ENCODE measurements at regions not wholly inside any gene's neighbourhood (a gene's known extent, or its start where the extent isn't known, plus 50 kb on each side); places are given as distances from the start of the nearest gene placed in this dataset.
"Not testable (repeated sequence)": the region's sequence is repeated elsewhere in the genome, so short reads cannot be mapped to it uniquely, and the experiment has no call there.

- DNase-seq: not testable (repeated sequence)
Observed at GRCh38 chr7:149930374-149931068, 56.8 kb downstream of the ATP6V0E2 start.

DNA sequence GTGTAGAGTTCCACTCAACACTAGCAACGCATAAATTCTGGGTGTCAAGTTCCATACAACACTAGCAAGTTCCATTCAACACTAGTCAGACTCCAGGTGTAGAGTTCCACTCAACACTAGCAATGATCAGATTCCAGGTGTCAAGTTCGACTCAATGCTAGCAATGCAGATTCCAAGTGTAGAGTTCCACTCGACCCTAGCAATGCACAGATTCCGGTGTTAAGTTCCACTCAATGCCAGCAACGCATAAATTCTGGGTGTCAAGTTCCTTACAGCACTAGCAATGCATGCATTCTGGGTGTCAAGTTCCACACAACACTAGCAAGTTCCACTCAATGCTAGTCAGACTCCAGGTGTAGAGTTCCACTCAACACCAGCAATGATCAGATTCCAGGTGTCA, 60.0 kb downstream of the ATP6V0E2 start:
- DNase-seq: not testable (repeated sequence)

DNA sequence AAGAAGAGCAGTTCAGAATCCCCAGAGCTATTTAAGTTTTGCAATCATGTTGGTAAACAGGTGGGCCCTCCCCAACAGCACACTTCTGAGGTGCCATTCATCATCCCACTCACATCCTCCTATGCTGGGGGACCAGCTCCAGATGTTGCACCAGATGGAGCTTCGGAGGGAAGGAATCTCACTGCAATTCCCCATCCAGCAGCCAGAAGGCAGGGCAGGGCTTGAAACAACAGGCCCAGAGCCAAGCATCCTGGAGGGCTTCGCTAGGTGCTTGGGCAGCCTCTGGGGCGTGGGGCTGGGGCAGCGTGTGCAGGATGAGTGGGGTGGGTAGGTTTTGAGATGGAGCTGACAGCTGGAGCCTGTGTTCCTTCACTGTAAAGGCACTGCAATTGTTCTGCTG, 73.6 kb downstream of the ATP6V0E2 start:
- DNase-seq: not testable (repeated sequence)

DNA sequence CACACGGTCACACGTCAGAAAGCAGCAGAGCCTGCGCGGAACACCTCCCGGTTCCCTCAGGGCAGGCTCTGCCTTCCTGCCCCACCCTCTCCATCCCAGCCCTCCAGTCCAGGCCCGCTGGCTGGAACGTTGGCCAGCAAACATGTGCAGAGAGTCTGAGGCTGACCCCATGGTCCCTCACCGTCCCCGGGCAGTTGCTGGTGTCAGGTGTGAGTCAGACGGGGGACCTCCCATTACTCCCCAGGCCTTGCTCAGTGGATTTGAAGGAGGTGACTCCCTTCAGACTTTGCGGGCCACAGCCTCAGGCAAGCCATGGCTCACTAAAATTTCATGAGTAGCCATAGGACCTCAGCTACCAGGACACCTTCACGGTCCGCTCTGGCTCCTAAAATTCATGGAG, 74.7 kb downstream of the ATP6V0E2 start:
- not testable (repeated sequence) for DNase-seq

DNA sequence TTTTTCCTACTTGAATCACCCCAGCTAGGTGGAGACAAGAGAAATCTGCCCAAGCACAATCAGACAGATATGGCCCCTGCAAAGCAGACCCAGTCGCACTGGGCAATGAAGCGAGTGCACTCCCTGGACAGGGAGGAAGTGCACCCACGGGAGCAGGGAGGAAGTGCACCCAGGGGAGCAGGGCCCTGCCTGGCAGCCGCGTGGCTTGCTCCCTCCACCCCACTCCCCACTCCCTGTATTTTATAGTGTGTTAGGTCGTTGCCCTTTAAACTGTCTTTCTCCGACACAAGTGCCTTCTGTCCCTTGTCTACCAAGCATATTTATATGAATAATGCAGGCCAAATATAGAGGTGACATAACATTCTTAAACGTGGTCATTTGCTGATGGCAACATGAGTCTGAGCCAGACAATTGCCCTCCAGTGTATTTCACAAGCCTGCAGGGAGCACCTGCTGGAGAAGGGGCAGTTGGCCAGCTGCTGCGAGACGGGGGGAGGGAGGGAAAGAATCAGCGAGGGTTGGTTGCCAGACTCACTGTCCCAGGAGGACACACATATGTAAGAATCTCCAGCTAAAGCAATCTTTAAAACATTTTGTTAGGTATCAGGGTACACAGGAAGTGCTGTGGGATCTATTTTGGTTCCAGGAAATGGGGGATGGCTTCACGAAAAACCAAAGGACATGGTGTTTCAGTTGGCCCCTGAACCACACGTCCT, 76.3 kb downstream of the ATP6V0E2 start:
- DNase-seq: not testable (repeated sequence)

GRCh38 chr7:149950578-149950924, 76.8 kb downstream of the ATP6V0E2 start:
- not testable (repeated sequence) for DNase-seq

GRCh38 chr7:149951579-149951978, 77.8 kb downstream of the ATP6V0E2 start:
- DNase-seq: not testable (repeated sequence)

DNA sequence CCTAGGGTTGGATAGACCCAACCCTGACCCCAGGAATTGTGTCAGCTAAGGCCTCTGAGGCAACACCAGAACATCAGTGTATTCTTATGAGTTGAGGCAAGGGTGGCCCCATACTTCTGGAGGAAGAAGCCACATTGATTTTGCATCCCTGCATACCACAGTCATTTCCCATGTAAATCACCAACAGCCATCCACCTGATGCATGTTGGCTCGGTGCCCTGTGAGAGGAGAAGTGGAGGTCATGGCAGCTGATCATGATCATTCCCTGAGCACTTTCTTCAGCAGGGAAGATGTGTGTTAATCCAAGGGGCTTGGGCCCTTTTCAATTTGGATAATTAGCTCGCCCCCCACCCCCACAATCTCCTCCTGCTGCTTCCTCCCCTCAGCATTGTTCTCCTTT, 85.1 kb downstream of the ATP6V0E2 start:
- not testable (repeated sequence) for DNase-seq

DNA sequence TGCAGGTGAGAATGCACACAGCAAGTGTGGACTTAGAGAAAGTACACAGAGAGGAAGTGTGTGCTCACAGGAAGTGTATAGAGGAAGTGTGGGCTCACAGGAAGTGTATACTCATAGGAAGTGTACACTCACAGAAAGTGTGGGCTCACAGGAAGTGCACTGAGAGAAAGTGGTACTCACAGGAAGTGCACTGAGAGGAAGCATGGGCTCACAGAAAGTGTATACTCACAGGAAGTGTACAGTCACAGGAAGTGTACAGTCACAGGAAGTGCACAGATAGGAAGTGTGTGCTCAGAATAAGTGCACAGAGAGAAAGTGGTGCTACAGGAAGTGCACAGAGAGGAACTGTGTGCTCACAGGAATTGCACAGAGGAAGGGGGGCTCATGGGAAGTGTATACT, 87.1 kb downstream of the ATP6V0E2 start:
- DNase-seq: not testable (repeated sequence)

DNA sequence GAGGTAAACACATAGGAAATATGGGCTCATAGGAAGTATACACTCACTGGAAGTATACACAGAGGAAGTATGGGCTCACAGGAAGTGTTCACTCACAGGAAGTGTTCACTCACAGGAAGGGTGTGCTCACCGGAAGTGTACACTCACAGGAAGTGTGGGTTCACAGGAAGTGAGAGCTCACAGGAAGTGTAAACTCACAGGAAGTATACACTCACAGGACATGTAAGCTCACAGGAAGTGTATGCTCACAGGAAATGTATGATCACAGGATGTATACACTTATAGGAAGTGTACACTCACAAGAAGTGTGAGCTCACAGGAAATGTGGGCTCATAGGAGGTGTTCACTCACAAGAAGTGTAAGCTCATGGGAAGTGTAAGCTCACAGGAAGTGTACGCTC, 88.1 kb downstream of the ATP6V0E2 start:
- not testable (repeated sequence) for DNase-seq

GRCh38 chr7:149962685-149963319, 89.0 kb downstream of the ATP6V0E2 start:
- DNase-seq: not testable (repeated sequence)

GRCh38 chr7:149963985-149964384, 90.2 kb downstream of the ATP6V0E2 start:
- not testable (repeated sequence) for DNase-seq

DNA sequence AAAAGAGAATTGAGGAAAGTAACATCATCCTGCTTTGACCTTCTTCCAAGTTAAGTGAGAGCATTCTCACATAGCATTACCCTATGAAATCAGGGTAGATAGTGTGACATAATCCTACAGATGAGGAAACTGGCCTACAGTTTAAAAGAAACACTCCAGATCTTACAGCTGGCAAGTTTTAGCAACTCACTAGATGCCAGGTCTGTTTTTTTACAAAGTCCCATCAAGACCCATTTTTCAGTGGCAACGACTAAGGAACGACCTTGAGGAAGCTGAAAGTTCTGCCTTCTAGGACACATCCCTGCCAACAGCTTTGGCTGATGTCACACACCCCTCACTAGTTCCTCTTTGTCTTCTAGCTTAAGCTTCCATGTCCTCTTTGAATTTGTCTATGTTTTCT, 92.7 kb downstream of the ATP6V0E2 start:
- DNase-seq: not testable (repeated sequence)

GRCh38 chr7:149972977-149973376, 99.2 kb downstream of the ATP6V0E2 start:
- not testable (repeated sequence) for DNase-seq

- DNase-seq: not testable (repeated sequence)
Observed at GRCh38 chr7:149973681-149974080, 99.9 kb downstream of the ATP6V0E2 start.

GRCh38 chr7:149975608-149976007, 101.8 kb downstream of the ATP6V0E2 start:
- DNase-seq: not testable (repeated sequence)

DNA sequence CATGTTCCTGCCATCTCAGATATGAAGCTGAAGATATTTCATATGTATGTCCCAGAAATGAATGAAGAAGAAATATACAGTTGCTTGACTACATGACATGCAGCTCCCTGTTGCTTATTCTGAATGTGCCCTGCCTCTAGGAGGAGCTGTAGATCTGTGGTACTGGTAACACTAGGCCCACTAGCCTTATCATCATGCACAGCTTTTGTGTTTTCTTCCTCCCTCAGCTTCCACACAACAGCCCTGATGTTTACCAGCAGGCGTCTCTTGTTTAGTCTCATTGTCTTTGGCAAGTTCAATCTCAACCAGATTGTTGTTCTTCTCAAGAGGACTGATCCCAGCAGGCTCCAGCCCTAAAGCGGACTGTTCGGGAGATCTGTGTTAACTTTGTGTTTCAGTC, 104.8 kb downstream of the ATP6V0E2 start:
- DNase-seq: not testable (repeated sequence)

DNA sequence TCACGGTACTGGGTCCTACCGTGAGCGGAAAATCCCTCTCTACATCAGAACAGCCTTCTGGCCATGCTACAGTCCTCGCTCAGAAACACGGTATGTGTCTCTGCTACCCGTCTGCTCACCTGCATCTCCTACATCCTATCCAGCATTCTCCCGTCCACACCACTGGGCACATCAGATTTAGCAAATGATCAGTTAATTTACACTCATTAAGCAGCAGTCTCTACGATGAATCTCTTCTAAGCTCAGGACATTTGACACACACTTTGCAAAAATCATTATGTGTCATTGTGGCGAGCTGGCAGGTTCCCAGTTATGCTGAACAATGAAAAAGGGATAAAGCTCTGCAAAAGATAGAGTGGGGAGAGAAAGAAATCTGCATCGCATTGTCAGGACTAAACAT, 105.2 kb downstream of the ATP6V0E2 start:
- not testable (repeated sequence) for DNase-seq

- DNase-seq: not testable (repeated sequence)
Observed at GRCh38 chr7:149982537-149983112, 108.9 kb downstream of the ATP6V0E2 start.

- not testable (repeated sequence) for DNase-seq
Observed at GRCh38 chr7:149986866-149987265, 113.1 kb downstream of the ATP6V0E2 start.

GRCh38 chr7:149991652-149992302, 118.0 kb downstream of the ATP6V0E2 start:
- not testable (repeated sequence) for DNase-seq

- not testable (repeated sequence) for DNase-seq
Observed at GRCh38 chr7:149992366-149992765, 118.6 kb downstream of the ATP6V0E2 start.
